Epithelial cell of esophagus (primary cell): ENCODE measurements at regions not wholly inside any gene's neighbourhood (a gene's known extent, or its start where the extent isn't known, plus 50 kb on each side); places are given as distances from the start of the nearest gene placed in this dataset.
"Not testable (repeated sequence)": the region's sequence is repeated elsewhere in the genome, so short reads cannot be mapped to it uniquely, and the experiment has no call there.

ENCODE experiments used
- DNase-seq: peaks from one replicate; pipeline ENCODE4 v3.0.0; 2010; ENCODE audit warnings: low read depth
- H3K4me3 ChIP-seq: 2 replicates; pipeline ENCODE4 v1.5.1; 2011; ENCODE audit warnings: mild to moderate bottlenecking, low read length, control low read depth
- CTCF ChIP-seq: IDR thresholded peaks from 2 replicates; pipeline ENCODE4 v1.5.1; 2011; ENCODE audit warnings: low read depth, mild to moderate bottlenecking, low read length, control low read depth, inconsistent platforms; ENCODE audit not compliant: insufficient read depth; ENCODE audit errors: missing control alignments

- H3K4me3 ChIP-seq: no peak overlapping the region
- DNase-seq: no peak
- no peak for TF ChIP-seq CTCF
Observed at GRCh38 chr3:176328666-176329065, 868.6 kb downstream of the TBL1XR1 start.

- H3K4me3 ChIP-seq: no peak overlapping the region
- TF ChIP-seq CTCF: no peak
- no peak for DNase-seq
Observed at GRCh38 chr3:176328198-176328597, 869.1 kb downstream of the TBL1XR1 start.

GRCh38 chr3:176326894-176327490, 870.3 kb downstream of the TBL1XR1 start:
- DNase-seq, H3K4me3 ChIP-seq: not testable (repeated sequence)

- H3K4me3 ChIP-seq, DNase-seq: not testable (repeated sequence)
Observed at GRCh38 chr3:176321532-176321931, 875.8 kb downstream of the TBL1XR1 start.

- H3K4me3 ChIP-seq: no peak overlapping the region
- no peak for TF ChIP-seq CTCF
- DNase-seq: no peak
Observed at GRCh38 chr3:176321099-176321498, 876.2 kb downstream of the TBL1XR1 start.

- H3K4me3 ChIP-seq: no peak overlapping the region
- TF ChIP-seq CTCF: no peak
- no peak for DNase-seq
Observed at GRCh38 chr3:176313426-176313825, 883.9 kb downstream of the TBL1XR1 start.

- H3K4me3 ChIP-seq: no peak overlapping the region
- no peak for DNase-seq
- no peak for TF ChIP-seq CTCF
Observed at GRCh38 chr3:176310641-176311040, 886.6 kb downstream of the TBL1XR1 start.

- TF ChIP-seq CTCF: no peak
- H3K4me3 ChIP-seq: no peak overlapping the region
- DNase-seq: no peak
Observed at GRCh38 chr3:176302271-176302670, 895.0 kb downstream of the TBL1XR1 start.
